ENCODE measurements at regions not wholly inside any gene's neighbourhood (a gene's known extent, or its start where the extent isn't known, plus 50 kb on each side); places are given as distances from the start of the nearest gene placed in this dataset.

- no peak for TF ChIP-seq USF2 (IDR thresholded peaks at IDR 0.05; ENCODE audit: borderline replicate concordance, low read depth, low read length)
- TF ChIP-seq TCF12 (IDR thresholded peaks at IDR 0.05) = no peak
- no peak for TF ChIP-seq CTCF (IDR thresholded peaks at IDR 0.05)
Observed at GRCh38 chr15:38202361-38202760, 50.3 kb upstream of the SPRED1 start.

Measured in SK-N-SH (cell line).